Mesenchymal stem cell (in vitro differentiated cells and primary cell): ENCODE measurements at regions not wholly inside any gene's neighbourhood (a gene's known extent, or its start where the extent isn't known, plus 50 kb on each side); places are given as distances from the start of the nearest gene placed in this dataset.

Experiments
- DNase-seq: peaks from one replicate; pipeline ENCODE4 v3.0.0-alpha.2; 2013
- H2AFZ ChIP-seq: one replicate; pipeline ENCODE4 v1.6.1; 2013; ENCODE audit warnings: low read depth, mild to moderate bottlenecking, control low read depth, inconsistent platforms, low read length, moderate library complexity
- H2AK5ac ChIP-seq: 2 replicates; pipeline ENCODE4 v1.6.1; 2013; ENCODE audit warnings: low read length, moderate library complexity, mild to moderate bottlenecking, inconsistent platforms; ENCODE audit not compliant: severe bottlenecking
- H2BK120ac ChIP-seq: one replicate; pipeline ENCODE4 v1.6.1; 2013; ENCODE audit warnings: low read depth, mild to moderate bottlenecking, inconsistent platforms, low read length, moderate library complexity
- H2BK12ac ChIP-seq, 2 experiments: one replicate each; pipeline ENCODE4 v1.6.1; 2013; ENCODE audit warnings: inconsistent platforms in 2 of 2, low read length in 2 of 2, mild to moderate bottlenecking in 2 of 2, moderate library complexity in 2 of 2, control low read depth in 1 of 2
- H2BK15ac ChIP-seq: one replicate; pipeline ENCODE4 v1.6.1; 2013; ENCODE audit warnings: mild to moderate bottlenecking, low read depth, inconsistent platforms; ENCODE audit not compliant: poor library complexity, severe bottlenecking
- H2BK5ac ChIP-seq: 2 replicates; pipeline ENCODE4 v1.6.1; 2013; ENCODE audit warnings: low read depth, mild to moderate bottlenecking, low read length, control low read depth, inconsistent platforms; ENCODE audit not compliant: poor library complexity, severe bottlenecking
- H3K14ac ChIP-seq, 2 experiments: one replicate each; pipeline ENCODE4 v1.6.1; 2013; ENCODE audit warnings: inconsistent platforms in 2 of 2, low read length in 2 of 2, control low read depth in 1 of 2, mild to moderate bottlenecking in 1 of 2, moderate library complexity in 1 of 2
- H3K18ac ChIP-seq, 2 experiments: one replicate each; pipeline ENCODE4 v1.6.1; 2013; ENCODE audit warnings: inconsistent platforms in 2 of 2, low read length in 2 of 2, control low read depth in 1 of 2, low read depth in 1 of 2, mild to moderate bottlenecking in 1 of 2
- H3K23ac ChIP-seq, 2 experiments: one replicate each; pipeline ENCODE4 v1.6.1; 2013; ENCODE audit warnings: inconsistent platforms in 2 of 2, low read length in 2 of 2, mild to moderate bottlenecking in 2 of 2, moderate library complexity in 2 of 2, control low read depth in 1 of 2
- H3K27ac ChIP-seq: 2 replicates; pipeline ENCODE4 v1.5.1; 2013; ENCODE audit warnings: mild to moderate bottlenecking, moderate library complexity, low read length, control low read depth, inconsistent platforms; ENCODE audit not compliant: poor library complexity, severe bottlenecking
- H3K27me3 ChIP-seq, 2 experiments: 2 replicates each; pipeline versions ENCODE4 v1.6.1 to v1.7.0; 2013; ENCODE audit warnings: low read length in 2 of 2, mild to moderate bottlenecking in 2 of 2, moderate library complexity in 2 of 2, control low read depth in 1 of 2, inconsistent platforms in 1 of 2; ENCODE audit not compliant: control insufficient read depth in 1 of 2, insufficient read depth in 1 of 2
- H3K36me3 ChIP-seq, 2 experiments: 2 replicates each; pipeline versions ENCODE4 v1.6.1 to v1.7.0; 2013; ENCODE audit warnings: low read length in 2 of 2, control low read depth in 1 of 2, inconsistent platforms in 1 of 2, low read depth in 1 of 2, mild to moderate bottlenecking in 1 of 2; ENCODE audit not compliant: insufficient read depth in 2 of 2, control insufficient read depth in 1 of 2
- H3K4ac ChIP-seq, 2 experiments: one replicate each; pipeline ENCODE4 v1.6.1; 2013; ENCODE audit warnings: inconsistent platforms in 2 of 2, low read length in 2 of 2, mild to moderate bottlenecking in 2 of 2, moderate library complexity in 2 of 2, control low read depth in 1 of 2, low read depth in 1 of 2
- H3K4me1 ChIP-seq: 2 replicates; pipeline ENCODE4 v1.6.1; 2013; ENCODE audit warnings: low read depth, low read length, control low read depth; ENCODE audit not compliant: control insufficient read depth, insufficient read depth
- H3K4me2 ChIP-seq: 2 replicates; pipeline ENCODE4 v1.6.1; 2013; ENCODE audit warnings: low read length, mild to moderate bottlenecking, inconsistent platforms; ENCODE audit not compliant: poor library complexity, severe bottlenecking
- H3K4me3 ChIP-seq, 2 experiments: 2 replicates each; pipeline versions ENCODE4 v1.5.1 to v1.7.0; 2013; ENCODE audit warnings: low read length in 2 of 2, mild to moderate bottlenecking in 2 of 2, control low read depth in 1 of 2, low read depth in 1 of 2; ENCODE audit not compliant: insufficient read depth in 1 of 2
- H3K79me1 ChIP-seq: replicated peaks from 2 replicates; pipeline ENCODE4 v1.6.1; 2013; ENCODE audit warnings: mild to moderate bottlenecking, control low read depth, low read length, inconsistent platforms; ENCODE audit not compliant: poor library complexity, severe bottlenecking
- H3K9ac ChIP-seq: 2 replicates; pipeline ENCODE4 v1.7.0; 2013; ENCODE audit warnings: mild to moderate bottlenecking, low read length, moderate library complexity
- H3K9me3 ChIP-seq: 2 replicates; pipeline ENCODE4 v1.7.0; 2013; ENCODE audit warnings: mild to moderate bottlenecking, low read length; ENCODE audit not compliant: control insufficient read depth
- H4K8ac ChIP-seq: one replicate; pipeline ENCODE4 v1.6.1; 2013; ENCODE audit warnings: inconsistent platforms, mild to moderate bottlenecking, low read length, moderate library complexity
- H4K91ac ChIP-seq: one replicate; pipeline ENCODE4 v1.6.1; 2013; ENCODE audit warnings: mild to moderate bottlenecking, low read length, inconsistent platforms
- WGBS: methylation state at CpG from one replicate; pipeline ENCODE4 v1.1.7; 2013; ENCODE audit warnings: mixed read lengths; 5-methylcytosine and 5-hydroxymethylcytosine counted together

GRCh38 chr13:31870511-31870910 is 131.2 kb downstream of the RXFP2 start:
- Histone ChIP-seq H2AFZ (no peak overlapping the region), H3K4me3 (no peak overlapping the region), H3K9ac (no peak overlapping the region), H2BK15ac (no peak overlapping the region), H3K9me3 (no peaks in the 10 kb centered on the region), H3K27ac (no peak overlapping the region), H3K79me1 (no peaks in the 10 kb centered on the region), H4K8ac (no peak overlapping the region), H3K14ac (no peak overlapping the region), H3K23ac (no peak overlapping the region), H2BK12ac (no peak overlapping the region), H2AK5ac (no peak overlapping the region), H3K4me2 (no peak overlapping the region), H2BK5ac (no peak overlapping the region), H3K4me1 (peaks cover 2% of the 10 kb centered on the region), H3K27me3 (no peaks in the 10 kb centered on the region), H3K18ac (no peak overlapping the region), H3K36me3 (no peaks in the 10 kb centered on the region), H2BK120ac (no peak overlapping the region), H3K4ac (no peak overlapping the region), H4K91ac (no peak overlapping the region)
- DNase-seq = no peak
- 77% methylated on average over 2 of the region's 2 CpGs for WGBS

GRCh38 chr13:31873145-31873544 is 133.8 kb downstream of the RXFP2 start:
- Histone ChIP-seq H3K9me3 (no peaks in the 10 kb centered on the region), H3K4ac (no peak overlapping the region), H4K91ac (no peak overlapping the region), H3K14ac (no peak overlapping the region), H3K27ac (no peak overlapping the region), H2BK12ac (no peak overlapping the region), H3K4me3 (no peak overlapping the region), H3K79me1 (no peaks in the 10 kb centered on the region), H3K23ac (no peak overlapping the region), H3K4me1 (peaks cover 2% of the 10 kb centered on the region), H2BK120ac (no peak overlapping the region), H2AK5ac (no peak overlapping the region), H3K4me2 (no peak overlapping the region), H2AFZ (no peak overlapping the region), H3K18ac (no peak overlapping the region), H3K9ac (no peak overlapping the region), H3K27me3 (no peaks in the 10 kb centered on the region), H2BK5ac (no peak overlapping the region), H4K8ac (no peak overlapping the region), H2BK15ac (no peak overlapping the region), H3K36me3 (no peaks in the 10 kb centered on the region)
- DNase-seq = no peak
- 24% methylated on average over 1 of the region's 2 CpGs for WGBS

GRCh38 chr13:31875134-31875533 is 135.8 kb downstream of the RXFP2 start:
- Histone ChIP-seq H3K23ac (no peak overlapping the region), H3K14ac (no peak overlapping the region), H3K4me2 (no peak overlapping the region), H3K18ac (no peak overlapping the region), H3K4me3 (no peak overlapping the region), H2AK5ac (no peak overlapping the region), H3K4me1 (peaks cover 2% of the 10 kb centered on the region), H3K4ac (no peak overlapping the region), H4K91ac (no peak overlapping the region), H3K79me1 (no peaks in the 10 kb centered on the region), H2BK120ac (no peak overlapping the region), H3K27ac (no peak overlapping the region), H3K9ac (no peak overlapping the region), H3K27me3 (no peaks in the 10 kb centered on the region), H2BK15ac (no peak overlapping the region), H2AFZ (no peak overlapping the region), H2BK5ac (no peak overlapping the region), H3K9me3 (no peaks in the 10 kb centered on the region), H2BK12ac (no peak overlapping the region), H3K36me3 (no peaks in the 10 kb centered on the region), H4K8ac (no peak overlapping the region)
- DNase-seq = no peak
- WGBS = no CpG with 5 or more reads among the region's 3 CpGs

- no peak overlapping the region for H3K4me3 ChIP-seq
- H2AFZ ChIP-seq = no peak overlapping the region
- H3K18ac ChIP-seq = no peak overlapping the region
- no peak overlapping the region for H3K4me2 ChIP-seq
- H2AK5ac ChIP-seq = no peak overlapping the region
- WGBS = 91% methylated on average over 1 of the region's 1 CpG
- no peak overlapping the region for H3K9ac ChIP-seq
- no peak overlapping the region for H2BK5ac ChIP-seq
- H3K27ac ChIP-seq = no peak overlapping the region
- H3K36me3 ChIP-seq = no peaks in the 10 kb centered on the region
- no peak overlapping the region for H2BK15ac ChIP-seq
- no peaks in the 10 kb centered on the region for H3K27me3 ChIP-seq
- H3K79me1 ChIP-seq = no peaks in the 10 kb centered on the region
- H3K4me1 ChIP-seq = no peaks in the 10 kb centered on the region
- no peak overlapping the region for H4K8ac ChIP-seq
- H3K9me3 ChIP-seq = no peaks in the 10 kb centered on the region
- no peak overlapping the region for H3K23ac ChIP-seq
- no peak overlapping the region for H2BK120ac ChIP-seq
- no peak overlapping the region for H4K91ac ChIP-seq
- no peak overlapping the region for H2BK12ac ChIP-seq
- no peak overlapping the region for H3K14ac ChIP-seq
- no peak overlapping the region for H3K4ac ChIP-seq
- DNase-seq = no peak
These were observed 138.7 kb downstream of the RXFP2 start for GRCh38 chr13:31878052-31878451.
